ENCODE measurements at regions not wholly inside any gene's neighbourhood (a gene's known extent, or its start where the extent isn't known, plus 50 kb on each side); places are given as distances from the start of the nearest gene placed in this dataset.

DNA sequence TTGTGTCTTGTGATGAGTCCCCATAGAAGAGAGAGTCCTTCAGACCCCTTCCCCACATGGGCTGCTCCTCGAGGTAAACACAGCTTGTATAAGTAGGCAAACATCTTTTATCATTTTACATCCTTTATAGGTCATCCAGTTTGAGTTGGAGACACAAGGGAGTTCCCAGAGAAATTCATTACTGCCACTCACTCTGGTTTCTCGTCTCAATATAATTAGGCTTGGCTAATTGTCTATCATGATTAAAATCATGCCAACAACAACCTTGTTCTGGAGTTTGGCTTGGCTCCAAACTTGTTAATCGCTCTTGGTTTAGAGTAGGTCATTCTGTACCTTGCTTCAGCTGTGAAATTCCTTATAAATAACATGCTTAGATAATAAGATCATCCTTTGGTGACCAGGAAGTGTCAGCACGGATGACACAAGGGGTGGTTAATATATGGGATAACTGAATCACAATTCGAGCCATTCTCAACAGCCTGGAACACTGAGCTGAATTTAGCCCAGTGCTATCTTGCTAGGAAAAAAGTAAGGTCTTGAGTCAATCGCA is 70.7 kb upstream of the DAB1 start:
- TF ChIP-seq, protein P1, sequence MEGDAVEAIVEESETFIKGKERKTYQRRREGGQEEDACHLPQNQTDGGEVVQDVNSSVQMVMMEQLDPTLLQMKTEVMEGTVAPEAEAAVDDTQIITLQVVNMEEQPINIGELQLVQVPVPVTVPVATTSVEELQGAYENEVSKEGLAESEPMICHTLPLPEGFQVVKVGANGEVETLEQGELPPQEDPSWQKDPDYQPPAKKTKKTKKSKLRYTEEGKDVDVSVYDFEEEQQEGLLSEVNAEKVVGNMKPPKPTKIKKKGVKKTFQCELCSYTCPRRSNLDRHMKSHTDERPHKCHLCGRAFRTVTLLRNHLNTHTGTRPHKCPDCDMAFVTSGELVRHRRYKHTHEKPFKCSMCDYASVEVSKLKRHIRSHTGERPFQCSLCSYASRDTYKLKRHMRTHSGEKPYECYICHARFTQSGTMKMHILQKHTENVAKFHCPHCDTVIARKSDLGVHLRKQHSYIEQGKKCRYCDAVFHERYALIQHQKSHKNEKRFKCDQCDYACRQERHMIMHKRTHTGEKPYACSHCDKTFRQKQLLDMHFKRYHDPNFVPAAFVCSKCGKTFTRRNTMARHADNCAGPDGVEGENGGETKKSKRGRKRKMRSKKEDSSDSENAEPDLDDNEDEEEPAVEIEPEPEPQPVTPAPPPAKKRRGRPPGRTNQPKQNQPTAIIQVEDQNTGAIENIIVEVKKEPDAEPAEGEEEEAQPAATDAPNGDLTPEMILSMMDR (IDR thresholded peaks at IDR 0.05; ENCODE audit: insufficient read depth, low read depth, low read length): no peak
- no peak for TF ChIP-seq EZH2 (IDR thresholded peaks at IDR 0.05; ENCODE audit: insufficient read depth, low read length)

Data from astrocyte (in vitro differentiated cells and primary cell).